Colonic mucosa (tissue), 4 donors: ENCODE measurements at regions not wholly inside any gene's neighbourhood (a gene's known extent, or its start where the extent isn't known, plus 50 kb on each side); places are given as distances from the start of the nearest gene placed in this dataset.
"Not testable (repeated sequence)": the region's sequence is repeated elsewhere in the genome, so short reads cannot be mapped to it uniquely, and the experiment has no call there.

ENCODE experiments used
- DNase-seq: peaks from one replicate; pipeline ENCODE4 v3.0.0-alpha.2; 2020
- H3K27ac ChIP-seq: fragments of 200-600 bp; one replicate; pipeline ENCODE4 v1.8.0; 2021
- H3K27me3 ChIP-seq: fragments of 200-600 bp; one replicate; pipeline ENCODE4 v1.8.0; 2021
- H3K36me3 ChIP-seq: fragments of 200-600 bp; one replicate; pipeline ENCODE4 v1.8.0; 2021
- H3K4me1 ChIP-seq: fragments of 200-600 bp; one replicate; pipeline ENCODE4 v1.8.0; 2021; ENCODE audit warnings: mild to moderate bottlenecking
- H3K4me3 ChIP-seq: fragments of 200-600 bp; one replicate; pipeline ENCODE4 v1.8.0; 2021
- H3K9ac ChIP-seq, 2 donors: one replicate each; pipeline ENCODE4 v1.7.0; 2013; ENCODE audit warnings: control low read depth in 2 of 2, low read depth in 2 of 2, low read length in 2 of 2
- H3K9me3 ChIP-seq: fragments of 200-600 bp; one replicate; pipeline ENCODE4 v1.8.0; 2021
- CTCF ChIP-seq: fragments of 200-600 bp; IDR thresholded peaks from one replicate; pipeline ENCODE4 v1.8.0; 2022; ENCODE audit warnings: antibody characterized with exemption, mild to moderate bottlenecking
- intact Hi-C: fragments of 100-400 bp; cut with DNase I; formaldehyde crosslinking; loops from one replicate; pipeline ENCODE4 v1.14.1; 2022
- donor health status: healthy.
- donor health status: DM: no; HTN: no; CAD: no.
- donor health status: DM: no; HTN: no; CAD: no.

- Histone ChIP-seq H3K9me3 (no peaks in the 10 kb centered on the region), H3K9ac (no peak overlapping the region), H3K36me3 (no peaks in the 10 kb centered on the region), H3K27ac (no peak overlapping the region), H3K27me3 (no peaks in the 10 kb centered on the region), H3K4me3 (no peak overlapping the region), H3K4me1 (no peaks in the 10 kb centered on the region)
- no peak for TF ChIP-seq CTCF
- intact Hi-C loops: no loop called here
- DNase-seq: no peak
These were observed 321.2 kb upstream of the TMEFF2 start for GRCh38 chr2:192515937-192516336.

- DNase-seq: no peak
- no peaks in the 10 kb centered on the region for H3K4me1 ChIP-seq
- no peaks in the 10 kb centered on the region for H3K36me3 ChIP-seq
- no peak for TF ChIP-seq CTCF
- H3K9ac ChIP-seq: no peak overlapping the region
- H3K9me3 ChIP-seq: no peaks in the 10 kb centered on the region
- H3K4me3 ChIP-seq: no peak overlapping the region
- no peaks in the 10 kb centered on the region for H3K27me3 ChIP-seq
- intact Hi-C loops: no loop called here
- H3K27ac ChIP-seq: no peak overlapping the region
These were observed 318.8 kb upstream of the TMEFF2 start for GRCh38 chr2:192513575-192513974.

GRCh38 chr2:192507836-192508450, 313.2 kb upstream of the TMEFF2 start:
- not testable (repeated sequence) for DNase-seq

GRCh38 chr2:192500550-192501200, 305.9 kb upstream of the TMEFF2 start:
- no peaks in the 10 kb centered on the region for H3K36me3 ChIP-seq
- no peak overlapping the region for H3K4me3 ChIP-seq
- H3K4me1 ChIP-seq: no peaks in the 10 kb centered on the region
- no peak overlapping the region for H3K9ac ChIP-seq
- H3K27ac ChIP-seq: no peak overlapping the region
- no peaks in the 10 kb centered on the region for H3K9me3 ChIP-seq
- intact Hi-C loops: no loop called here
- H3K27me3 ChIP-seq: no peaks in the 10 kb centered on the region
- no peak for TF ChIP-seq CTCF
- DNase-seq: no peak

More at GRCh38 chr2:192507836-192508450, 313.2 kb upstream of the TMEFF2 start:
- H3K36me3 ChIP-seq, H3K9me3 ChIP-seq, H3K9ac ChIP-seq, H3K4me3 ChIP-seq, intact Hi-C loops, H3K27ac ChIP-seq, H3K4me1 ChIP-seq, H3K27me3 ChIP-seq: not testable (repeated sequence)

GRCh38 chr2:192499476-192499875, 304.7 kb upstream of the TMEFF2 start:
- Histone ChIP-seq H3K27me3 (no peaks in the 10 kb centered on the region), H3K4me3 (no peak overlapping the region), H3K27ac (no peak overlapping the region), H3K4me1 (no peaks in the 10 kb centered on the region), H3K36me3 (no peaks in the 10 kb centered on the region), H3K9ac (no peak overlapping the region), H3K9me3 (no peaks in the 10 kb centered on the region)
- intact Hi-C loops: no loop called here
- no peak for TF ChIP-seq CTCF
- no peak for DNase-seq

- Histone ChIP-seq H3K4me3 (no peak overlapping the region), H3K36me3 (no peaks in the 10 kb centered on the region), H3K4me1 (no peaks in the 10 kb centered on the region), H3K9me3 (no peaks in the 10 kb centered on the region), H3K27me3 (no peaks in the 10 kb centered on the region), H3K9ac (no peak overlapping the region), H3K27ac (no peak overlapping the region)
- no peak for DNase-seq
- no peak for TF ChIP-seq CTCF
- intact Hi-C loops: no loop called here
These were observed 304.0 kb upstream of the TMEFF2 start for GRCh38 chr2:192498747-192499146.

- Histone ChIP-seq H3K9ac (peak overlapping the region in 1 of 2 donors; percentile 9), H3K27ac (peak overlapping the region; percentile 81)
- H3K4me1 ChIP-seq, H3K4me3 ChIP-seq, H3K27me3 ChIP-seq, H3K9me3 ChIP-seq, H3K36me3 ChIP-seq, intact Hi-C loops: not testable (repeated sequence)
- peak; percentile 35 for DNase-seq
These were observed 293.4 kb upstream of the TMEFF2 start for GRCh38 chr2:192488158-192488557.
